ENCODE measurements at regions not wholly inside any gene's neighbourhood (a gene's known extent, or its start where the extent isn't known, plus 50 kb on each side); places are given as distances from the start of the nearest gene placed in this dataset.
"Not testable (repeated sequence)": the region's sequence is repeated elsewhere in the genome, so short reads cannot be mapped to it uniquely, and the experiment has no call there.

- no peak overlapping the region for H3K27ac Mint-ChIP-seq
- no peak for ATAC-seq
- H3K36me3 Mint-ChIP-seq = no peaks in the 10 kb centered on the region
- no peaks in the 10 kb centered on the region for H3K4me1 Mint-ChIP-seq
- peaks cover 18% of the 10 kb centered on the region for H3K27me3 Mint-ChIP-seq
- H3K4me3 Mint-ChIP-seq = no peak overlapping the region
- no peaks in the 10 kb centered on the region for H3K9me3 Mint-ChIP-seq
These were observed 61.1 kb downstream of the MAD2L1 start for GRCh38 chr4:120005527-120005926.

GRCh38 chr4:120005076-120005475, 61.6 kb downstream of the MAD2L1 start:
- no peak overlapping the region for H3K27ac Mint-ChIP-seq
- no peaks in the 10 kb centered on the region for H3K36me3 Mint-ChIP-seq
- no peak overlapping the region for H3K4me3 Mint-ChIP-seq
- no peak for ATAC-seq
- H3K4me1 Mint-ChIP-seq = no peaks in the 10 kb centered on the region
- H3K9me3 Mint-ChIP-seq = no peaks in the 10 kb centered on the region
- H3K27me3 Mint-ChIP-seq = peaks cover 18% of the 10 kb centered on the region

- no peaks in the 10 kb centered on the region for H3K36me3 Mint-ChIP-seq
- H3K27ac Mint-ChIP-seq = no peak overlapping the region
- no peaks in the 10 kb centered on the region for H3K4me1 Mint-ChIP-seq
- no peak for ATAC-seq
- H3K27me3 Mint-ChIP-seq = peaks cover 18% of the 10 kb centered on the region
- H3K4me3 Mint-ChIP-seq = no peak overlapping the region
- H3K9me3 Mint-ChIP-seq = no peaks in the 10 kb centered on the region
These were observed 62.6 kb downstream of the MAD2L1 start for GRCh38 chr4:120004054-120004453.

GRCh38 chr4:120003193-120003592, 63.5 kb downstream of the MAD2L1 start:
- H3K9me3 Mint-ChIP-seq = no peaks in the 10 kb centered on the region
- H3K4me1 Mint-ChIP-seq = no peaks in the 10 kb centered on the region
- H3K36me3 Mint-ChIP-seq = no peaks in the 10 kb centered on the region
- no peak overlapping the region for H3K27ac Mint-ChIP-seq
- peaks cover 16% of the 10 kb centered on the region for H3K27me3 Mint-ChIP-seq
- ATAC-seq = no peak
- H3K4me3 Mint-ChIP-seq = no peak overlapping the region

GRCh38 chr4:120001850-120002249, 64.8 kb downstream of the MAD2L1 start:
- Mint-ChIP-seq H3K36me3 (no peaks in the 10 kb centered on the region), H3K9me3 (no peaks in the 10 kb centered on the region), H3K4me1 (no peaks in the 10 kb centered on the region), H3K4me3 (no peak overlapping the region), H3K27me3 (peaks cover 9% of the 10 kb centered on the region), H3K27ac (no peak overlapping the region)
- no peak for ATAC-seq

GRCh38 chr4:120000591-120001296, 65.9 kb downstream of the MAD2L1 start:
- H3K4me3 Mint-ChIP-seq = no peak overlapping the region
- H3K27ac Mint-ChIP-seq = no peak overlapping the region
- no peaks in the 10 kb centered on the region for H3K36me3 Mint-ChIP-seq
- peaks cover 13% of the 10 kb centered on the region for H3K27me3 Mint-ChIP-seq
- no peak for ATAC-seq
- no peaks in the 10 kb centered on the region for H3K9me3 Mint-ChIP-seq
- no peaks in the 10 kb centered on the region for H3K4me1 Mint-ChIP-seq

- not testable (repeated sequence) for H3K4me1 Mint-ChIP-seq, H3K36me3 Mint-ChIP-seq, H3K27ac Mint-ChIP-seq, H3K4me3 Mint-ChIP-seq, H3K9me3 Mint-ChIP-seq, ATAC-seq
- peaks cover 17% of the 10 kb centered on the region for H3K27me3 Mint-ChIP-seq
These were observed 70.6 kb downstream of the MAD2L1 start for GRCh38 chr4:119996024-119996423.

GRCh38 chr4:119984996-119985395, 81.7 kb downstream of the MAD2L1 start:
- Mint-ChIP-seq H3K4me3 (no peak overlapping the region), H3K4me1 (no peaks in the 10 kb centered on the region), H3K27ac (no peak overlapping the region), H3K9me3 (no peaks in the 10 kb centered on the region), H3K27me3 (no peaks in the 10 kb centered on the region), H3K36me3 (no peaks in the 10 kb centered on the region)
- no peak for ATAC-seq

GRCh38 chr4:119982756-119983155, 83.9 kb downstream of the MAD2L1 start:
- ATAC-seq = no peak
- Mint-ChIP-seq H3K4me3 (no peak overlapping the region), H3K4me1 (no peaks in the 10 kb centered on the region), H3K27me3 (no peaks in the 10 kb centered on the region), H3K9me3 (no peaks in the 10 kb centered on the region), H3K36me3 (no peaks in the 10 kb centered on the region), H3K27ac (no peak overlapping the region)

GRCh38 chr4:119980456-119980855, 86.2 kb downstream of the MAD2L1 start:
- Mint-ChIP-seq H3K4me3 (no peak overlapping the region), H3K36me3 (no peaks in the 10 kb centered on the region), H3K4me1 (no peaks in the 10 kb centered on the region), H3K9me3 (no peaks in the 10 kb centered on the region), H3K27ac (no peak overlapping the region), H3K27me3 (no peaks in the 10 kb centered on the region)
- ATAC-seq = no peak

- no peaks in the 10 kb centered on the region for H3K36me3 Mint-ChIP-seq
- no peak overlapping the region for H3K27ac Mint-ChIP-seq
- no peaks in the 10 kb centered on the region for H3K4me1 Mint-ChIP-seq
- no peaks in the 10 kb centered on the region for H3K9me3 Mint-ChIP-seq
- ATAC-seq = no peak
- no peak overlapping the region for H3K4me3 Mint-ChIP-seq
- H3K27me3 Mint-ChIP-seq = no peaks in the 10 kb centered on the region
These were observed 89.3 kb downstream of the MAD2L1 start for GRCh38 chr4:119977076-119977940.

- H3K36me3 Mint-ChIP-seq = no peaks in the 10 kb centered on the region
- no peaks in the 10 kb centered on the region for H3K4me1 Mint-ChIP-seq
- no peak overlapping the region for H3K4me3 Mint-ChIP-seq
- no peaks in the 10 kb centered on the region for H3K9me3 Mint-ChIP-seq
- no peak overlapping the region for H3K27ac Mint-ChIP-seq
- peaks cover 6% of the 10 kb centered on the region for H3K27me3 Mint-ChIP-seq
- ATAC-seq = no peak
These were observed 95.1 kb downstream of the MAD2L1 start for GRCh38 chr4:119971431-119972084.

GRCh38 chr4:119962631-119963030, 104.0 kb downstream of the MAD2L1 start:
- Mint-ChIP-seq H3K9me3 (no peaks in the 10 kb centered on the region), H3K27ac (no peak overlapping the region), H3K4me1 (no peaks in the 10 kb centered on the region), H3K27me3 (peaks cover 13% of the 10 kb centered on the region), H3K4me3 (no peak overlapping the region), H3K36me3 (no peaks in the 10 kb centered on the region)
- no peak for ATAC-seq

GRCh38 chr4:119958983-119959382, 107.7 kb downstream of the MAD2L1 start:
- peaks cover 8% of the 10 kb centered on the region for H3K9me3 Mint-ChIP-seq
- peaks cover 13% of the 10 kb centered on the region for H3K27me3 Mint-ChIP-seq
- no peaks in the 10 kb centered on the region for H3K36me3 Mint-ChIP-seq
- H3K4me1 Mint-ChIP-seq = no peaks in the 10 kb centered on the region
- H3K27ac Mint-ChIP-seq = no peak overlapping the region
- ATAC-seq = no peak
- H3K4me3 Mint-ChIP-seq = no peak overlapping the region

- Mint-ChIP-seq H3K27ac (no peak overlapping the region), H3K27me3 (peaks cover 10% of the 10 kb centered on the region), H3K4me1 (no peaks in the 10 kb centered on the region), H3K4me3 (no peak overlapping the region), H3K36me3 (no peaks in the 10 kb centered on the region), H3K9me3 (peaks cover 8% of the 10 kb centered on the region)
- no peak for ATAC-seq
These were observed 111.4 kb downstream of the MAD2L1 start for GRCh38 chr4:119955256-119955655.
